CD14-positive monocyte (primary cell): ENCODE measurements at regions not wholly inside any gene's neighbourhood (a gene's known extent, or its start where the extent isn't known, plus 50 kb on each side); places are given as distances from the start of the nearest gene placed in this dataset.
A peak's percentile ranks its signal among the peaks of the same experiment; 100 is the strongest.

ENCODE experiments used
- DNase-seq, 3 donors: peaks; one replicate each; pipeline ENCODE4 v3.0.0-alpha.2; 2011 to 2022
- H2AFZ ChIP-seq: 2 replicates; pipeline ENCODE4 v1.6.0; 2012; ENCODE audit warnings: mild to moderate bottlenecking, low read depth, low read length, inconsistent platforms; ENCODE audit not compliant: insufficient read depth, poor library complexity, severe bottlenecking
- H3K27ac ChIP-seq, 2 donors: 1 replicate in 1 of 2; 2 replicates in 1 of 2; pipeline ENCODE4 v1.5.1; 2012 to 2013; ENCODE audit warnings: low read length in 2 of 2, control low read depth in 1 of 2, inconsistent platforms in 1 of 2, low read depth in 1 of 2, mild to moderate bottlenecking in 1 of 2
- H3K27me3 ChIP-seq, 2 donors: one replicate each; pipeline versions ENCODE4 v1.6.0 to v1.6.1; 2011 to 2013; ENCODE audit warnings: low read length in 2 of 2; ENCODE audit not compliant: control insufficient read depth in 2 of 2, insufficient read depth in 2 of 2
- H3K36me3 ChIP-seq, 2 donors: replicated peaks in 1 of 2; 1 replicate in 1 of 2; 2 replicates in 1 of 2; pipeline versions ENCODE4 v1.5.1 to v1.6.1; 2012 to 2013; ENCODE audit warnings: low read length in 2 of 2, control low read depth in 1 of 2, inconsistent platforms in 1 of 2, mild to moderate bottlenecking in 1 of 2; ENCODE audit not compliant: insufficient read depth in 2 of 2, control insufficient read depth in 1 of 2
- H3K4me1 ChIP-seq, 2 donors: 1 replicate in 1 of 2; 2 replicates in 1 of 2; pipeline versions ENCODE4 v1.5.1 to v1.6.1; 2012 to 2013; ENCODE audit warnings: low read length in 2 of 2, control low read depth in 1 of 2, inconsistent platforms in 1 of 2, mild to moderate bottlenecking in 1 of 2, moderate library complexity in 1 of 2; ENCODE audit not compliant: insufficient read depth in 2 of 2, control insufficient read depth in 1 of 2
- H3K4me2 ChIP-seq: replicated peaks from 2 replicates; pipeline ENCODE3; 2012; ENCODE audit warnings: low read length, moderate library complexity, mild to moderate bottlenecking; ENCODE audit not compliant: poor library complexity, severe bottlenecking; ENCODE audit errors: extremely low read depth
- H3K4me3 ChIP-seq, 3 experiments: fragments of 200-600 bp in 1 of 3; sonication (generic) in 1 of 3; replicated peaks in 1 of 3; 1 replicate in 2 of 3; 2 replicates in 1 of 3; pipeline ENCODE4 v1.5.1; 2011 to 2013; ENCODE audit warnings: low read length in 3 of 3, mild to moderate bottlenecking in 3 of 3, control low read depth in 2 of 3, low read depth in 2 of 3, inconsistent platforms in 1 of 3, moderate library complexity in 1 of 3
- H3K79me2 ChIP-seq: 2 replicates; pipeline ENCODE4 v1.6.0; 2012; ENCODE audit warnings: mild to moderate bottlenecking, control low read depth, inconsistent platforms, low read length, moderate library complexity; ENCODE audit not compliant: insufficient read depth
- H3K9ac ChIP-seq: 2 replicates; pipeline ENCODE4 v1.6.0; 2017; ENCODE audit warnings: low read length, mild to moderate bottlenecking; ENCODE audit not compliant: insufficient read depth, poor library complexity, severe bottlenecking
- H3K9me3 ChIP-seq, 2 donors: replicated peaks in 1 of 2; 1 replicate in 1 of 2; 2 replicates in 1 of 2; pipeline versions ENCODE4 v1.5.1 to v1.6.1; 2012 to 2013; ENCODE audit warnings: low read length in 2 of 2, control low read depth in 1 of 2; ENCODE audit not compliant: control insufficient read depth in 1 of 2, insufficient read depth in 1 of 2
- H4K20me1 ChIP-seq: 2 replicates; pipeline ENCODE4 v1.6.0; 2012; ENCODE audit warnings: mild to moderate bottlenecking, low read length, control low read depth, moderate library complexity; ENCODE audit not compliant: insufficient read depth
- H3K27ac Mint-ChIP-seq, 7 donors: one replicate each; pipeline ENCODE4 v1.8.0; 2020; ENCODE audit warnings: mild to moderate bottlenecking in 7 of 7, mixed read lengths in 7 of 7, moderate library complexity in 6 of 7, inconsistent platforms in 2 of 7
- H3K27me3 Mint-ChIP-seq, 3 donors: one replicate each; pipeline ENCODE4 v1.8.0; 2021 to 2022; ENCODE audit warnings: low read depth in 3 of 3, mild to moderate bottlenecking in 3 of 3, mixed read lengths in 3 of 3, moderate library complexity in 3 of 3, inconsistent platforms in 1 of 3
- H3K36me3 Mint-ChIP-seq, 2 donors: one replicate each; pipeline ENCODE4 v1.8.0; 2020; ENCODE audit warnings: mixed read lengths in 2 of 2, inconsistent platforms in 1 of 2, mild to moderate bottlenecking in 1 of 2
- H3K4me1 Mint-ChIP-seq: one replicate; pipeline ENCODE4 v1.8.0; 2020; ENCODE audit warnings: mild to moderate bottlenecking, mixed read lengths
- H3K4me3 Mint-ChIP-seq, 2 donors: one replicate each; pipeline ENCODE4 v1.8.0; 2020; ENCODE audit warnings: mild to moderate bottlenecking in 2 of 2, mixed read lengths in 2 of 2, moderate library complexity in 1 of 2
- H3K9me3 Mint-ChIP-seq, 7 donors: one replicate each; pipeline ENCODE4 v1.8.0; 2020 to 2022; ENCODE audit warnings: mixed read lengths in 7 of 7, mild to moderate bottlenecking in 6 of 7, moderate library complexity in 6 of 7, inconsistent platforms in 2 of 7
- CTCF ChIP-seq: fragments of 200-600 bp; IDR thresholded peaks from one replicate; pipeline ENCODE4 v1.8.0; 2022; ENCODE audit warnings: antibody characterized with exemption, mild to moderate bottlenecking
- WGBS: methylation state at CpG from one replicate; pipeline ENCODE4 v1.1.5; 2013; ENCODE audit warnings: missing lambda C conversion rate; ENCODE audit not compliant: insufficient coverage; 5-methylcytosine and 5-hydroxymethylcytosine counted together
- intact Hi-C, 2 donors: fragments of 100-400 bp; cut with micrococcal nuclease; formaldehyde crosslinking; loops; one replicate each; pipeline versions ENCODE4 v1.15.0 to v1.15.1; 2023

- TF ChIP-seq CTCF = no peak
- Mint-ChIP-seq H3K4me3 (no peak overlapping the region), H3K9me3 (peaks cover 0 to 8% (median 3%) of the 10 kb centered on the region in 7 donors), H3K4me1 (no peaks in the 10 kb centered on the region), H3K27ac (peak overlapping the region in 1 of 7 donors; percentile 37), H3K36me3 (no peaks in the 10 kb centered on the region), H3K27me3 (peaks cover 0 to 2% (median 0%) of the 10 kb centered on the region in 3 donors)
- no peaks in the 10 kb centered on the region for H3K4me1 ChIP-seq
- intact Hi-C loops = no loop called here
- no peak overlapping the region for H3K27ac ChIP-seq
- no peak for DNase-seq
- H3K4me2 ChIP-seq = no peak overlapping the region
- H3K9ac ChIP-seq = no peak overlapping the region
- H3K27me3 ChIP-seq = no peaks in the 10 kb centered on the region
- H3K4me3 ChIP-seq = no peak overlapping the region
- WGBS = 89% methylated on average over 2 of the region's 6 CpGs
- no peaks in the 10 kb centered on the region for H3K36me3 ChIP-seq
- H2AFZ ChIP-seq = no peak overlapping the region
- H4K20me1 ChIP-seq = no peaks in the 10 kb centered on the region
- H3K79me2 ChIP-seq = no peaks in the 10 kb centered on the region
- peaks cover 3% of the 10 kb centered on the region in 2 donors for H3K9me3 ChIP-seq
Observed at GRCh38 chr7:42617071-42617765, 294.7 kb downstream of the C7orf25 start.

GRCh38 chr7:42614636-42615035 lies 297.2 kb downstream of the C7orf25 start:
- intact Hi-C loops = no loop called here
- Histone ChIP-seq H3K27me3 (no peaks in the 10 kb centered on the region), H3K9ac (no peak overlapping the region), H2AFZ (no peak overlapping the region), H3K36me3 (no peaks in the 10 kb centered on the region), H3K4me2 (no peak overlapping the region), H3K79me2 (no peaks in the 10 kb centered on the region), H3K9me3 (peaks cover 3% of the 10 kb centered on the region in 2 donors), H4K20me1 (no peaks in the 10 kb centered on the region), H3K4me3 (no peak overlapping the region), H3K27ac (no peak overlapping the region), H3K4me1 (no peaks in the 10 kb centered on the region)
- WGBS = 100% methylated on average over 1 of the region's 4 CpGs
- Mint-ChIP-seq H3K9me3 (peaks cover 0 to 8% (median 1%) of the 10 kb centered on the region in 7 donors), H3K36me3 (no peaks in the 10 kb centered on the region), H3K27ac (no peak overlapping the region), H3K4me1 (no peaks in the 10 kb centered on the region), H3K27me3 (peaks cover 0 to 2% (median 0%) of the 10 kb centered on the region in 3 donors), H3K4me3 (no peak overlapping the region)
- no peak for DNase-seq
- no peak for TF ChIP-seq CTCF
